Suprapubic skin (tissue), 4 donors: ENCODE measurements at regions not wholly inside any gene's neighbourhood (a gene's known extent, or its start where the extent isn't known, plus 50 kb on each side); places are given as distances from the start of the nearest gene placed in this dataset.

Experiments
- CTCF ChIP-seq, 2 donors: fragments of 200-600 bp in 1 of 2; fragments of 450-650 bp in 1 of 2; sonication (generic) in 1 of 2; IDR thresholded peaks; one replicate each; pipeline ENCODE4 v1.5.1; 2016 to 2019; ENCODE audit warnings: antibody characterized with exemption in 2 of 2, mild to moderate bottlenecking in 1 of 2, moderate library complexity in 1 of 2
- EP300 ChIP-seq: sonication (generic); formaldehyde crosslinking; IDR thresholded peaks from one replicate; pipeline ENCODE4 v1.6.1; 2017; ENCODE audit warnings: antibody characterized with exemption
- POLR2A ChIP-seq, 2 donors: fragments of 450-650 bp; IDR thresholded peaks; one replicate each; pipeline ENCODE4 v1.6.1; 2017; ENCODE audit warnings: antibody characterized with exemption in 2 of 2, mild to moderate bottlenecking in 2 of 2, moderate library complexity in 2 of 2
- POLR2AphosphoS5 ChIP-seq, 3 donors: sonication (generic); formaldehyde crosslinking; IDR thresholded peaks; one replicate each; pipeline ENCODE4 v1.6.1; 2017; ENCODE audit warnings: antibody characterized with exemption in 3 of 3

GRCh38 chr2:236351966-236352525, 87.8 kb upstream of the ASB18 start:
- TF ChIP-seq CTCF (IDR thresholded peaks at IDR 0.05) (no peak), POLR2A (IDR thresholded peaks at IDR 0.05) (no peak), EP300 (no peak), POLR2AphosphoS5 (IDR thresholded peaks at IDR 0.05) (no peak)
